Hematopoietic multipotent progenitor cell treated with erythropoietin and hydrocortisone succinate and interleukin-3 and kit ligand, for 17 days (in vitro differentiated cells): ENCODE measurements at regions not wholly inside any gene's neighbourhood (a gene's known extent, or its start where the extent isn't known, plus 50 kb on each side); places are given as distances from the start of the nearest gene placed in this dataset.

ENCODE experiments used
- DNase-seq: peaks from one replicate; pipeline ENCODE4 v3.0.0-alpha.2; 2015; ENCODE audit warnings: low spot score

- no peak for DNase-seq
Observed at GRCh38 chr6:108751851-108752732, 96.1 kb upstream of the ARMC2 start.

- DNase-seq = no peak
Observed at GRCh38 chr6:108752733-108753590, 95.3 kb upstream of the ARMC2 start.

- DNase-seq = no peak
Observed at GRCh38 chr6:108755257-108756240, 92.7 kb upstream of the ARMC2 start.

- DNase-seq = no peak
Observed at GRCh38 chr6:108757357-108757756, 90.9 kb upstream of the ARMC2 start.

- no peak for DNase-seq
Observed at GRCh38 chr6:108758884-108759283, 89.3 kb upstream of the ARMC2 start.

GRCh38 chr6:108760126-108761050 lies 87.8 kb upstream of the ARMC2 start:
- no peak for DNase-seq

- DNase-seq = no peak
Observed at GRCh38 chr6:108762394-108762793, 85.8 kb upstream of the ARMC2 start.

- DNase-seq = no peak
Observed at GRCh38 chr6:108763931-108764579, 84.2 kb upstream of the ARMC2 start.

GRCh38 chr6:108764580-108764950 lies 83.7 kb upstream of the ARMC2 start:
- no peak for DNase-seq

GRCh38 chr6:108765495-108765894 lies 82.7 kb upstream of the ARMC2 start:
- DNase-seq = no peak

- DNase-seq = no peak
Observed at GRCh38 chr6:108766419-108766818, 81.8 kb upstream of the ARMC2 start.

GRCh38 chr6:108766886-108767285 lies 81.3 kb upstream of the ARMC2 start:
- no peak for DNase-seq

- DNase-seq = no peak
Observed at GRCh38 chr6:108767418-108768165, 80.6 kb upstream of the ARMC2 start.

- no peak for DNase-seq
Observed at GRCh38 chr6:108768166-108768555, 80.1 kb upstream of the ARMC2 start.

GRCh38 chr6:108768792-108769524 lies 79.3 kb upstream of the ARMC2 start:
- no peak for DNase-seq

- no peak for DNase-seq
Observed at GRCh38 chr6:108771421-108771820, 76.8 kb upstream of the ARMC2 start.

GRCh38 chr6:108774555-108774954 lies 73.7 kb upstream of the ARMC2 start:
- DNase-seq = no peak

- DNase-seq = no peak
Observed at GRCh38 chr6:108777536-108777935, 70.7 kb upstream of the ARMC2 start.
